NCI-H128 (cell line): ENCODE measurements at regions not wholly inside any gene's neighbourhood (a gene's known extent, or its start where the extent isn't known, plus 50 kb on each side); places are given as distances from the start of the nearest gene placed in this dataset.

Experiments
- DNase-seq: peaks from one replicate; lab custom pipeline; 2025; ENCODE audit not compliant: unreplicated experiment; lab: John Stamatoyannopoulos, UW

DNA sequence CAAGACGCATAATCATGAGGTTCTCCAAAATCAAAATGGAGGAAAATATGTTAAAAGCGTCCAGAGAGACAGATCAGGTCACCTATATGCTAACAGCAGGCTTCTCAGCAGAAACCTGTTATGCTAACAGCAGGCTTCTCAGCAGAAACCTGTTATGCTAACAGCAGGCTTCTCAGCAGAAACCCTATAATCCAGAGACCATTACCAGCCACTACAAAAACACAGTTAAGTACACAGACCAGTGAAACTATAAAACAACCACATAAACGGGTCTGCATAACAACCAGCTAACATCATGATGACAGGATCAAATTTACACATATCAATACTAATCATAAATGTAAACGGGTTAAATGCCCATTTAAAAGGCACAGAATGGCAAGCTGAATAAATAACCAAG lies 1548.4 kb upstream of the TMEFF2 start:
- no peak for DNase-seq

DNA sequence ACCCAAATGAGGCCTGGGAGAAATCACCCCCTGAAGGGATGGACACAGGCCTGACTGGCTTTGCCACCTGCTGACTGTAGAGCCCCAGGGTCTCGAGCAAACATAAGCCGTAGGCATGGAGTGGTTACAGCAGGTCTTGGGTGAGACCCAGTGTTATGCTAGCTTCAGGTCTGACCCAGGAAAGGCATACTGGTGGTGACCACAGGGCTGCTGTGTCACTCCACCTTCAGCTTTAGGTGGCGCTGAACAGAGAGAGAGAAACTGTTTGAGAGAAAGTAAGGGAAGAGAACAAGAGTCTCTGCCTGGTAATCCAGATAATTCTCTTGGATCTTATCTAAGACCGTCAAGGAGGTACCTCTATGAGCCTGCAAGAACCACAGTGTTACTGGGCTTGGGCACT lies 1544.2 kb upstream of the TMEFF2 start:
- DNase-seq, result no peak

DNA sequence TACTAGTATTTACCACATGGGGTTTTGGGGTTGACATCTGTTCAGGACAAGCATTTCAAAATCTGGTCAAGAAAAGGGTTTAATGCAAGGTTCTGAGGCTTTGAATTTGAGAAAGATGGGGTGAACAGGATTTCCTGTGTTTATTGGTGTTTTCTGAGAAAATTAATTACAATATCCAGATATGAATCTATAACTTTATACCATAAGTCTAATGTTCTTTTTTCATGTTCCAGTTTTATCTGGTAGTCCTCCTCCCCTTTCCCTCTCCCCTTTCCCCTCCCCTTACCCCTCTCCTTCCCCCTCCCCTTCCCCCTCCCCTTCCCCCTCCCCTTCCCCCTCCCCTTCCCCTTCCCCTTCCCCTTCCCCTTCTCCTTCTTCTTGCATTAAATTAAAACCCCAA lies 1518.2 kb upstream of the TMEFF2 start:
- DNase-seq, result no peak

DNA sequence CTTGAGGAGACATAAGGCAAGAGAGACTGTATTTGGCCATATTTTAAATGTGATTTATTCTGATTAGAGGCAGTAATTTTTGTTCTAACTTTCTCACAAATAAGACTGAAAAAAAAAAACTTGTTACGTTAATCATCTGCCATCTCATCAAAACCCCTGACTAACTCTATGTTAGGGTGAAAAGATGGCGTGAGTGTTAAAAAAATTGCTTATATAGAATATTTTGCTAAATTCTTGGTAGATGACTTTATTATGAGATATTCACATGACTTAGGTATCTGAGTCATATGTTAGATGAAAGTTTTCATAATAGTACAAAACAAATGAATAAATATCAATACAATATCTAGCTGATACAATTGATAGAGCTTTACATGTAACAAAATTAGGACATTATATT lies 1508.7 kb upstream of the TMEFF2 start:
- DNase-seq, result no peak

DNA sequence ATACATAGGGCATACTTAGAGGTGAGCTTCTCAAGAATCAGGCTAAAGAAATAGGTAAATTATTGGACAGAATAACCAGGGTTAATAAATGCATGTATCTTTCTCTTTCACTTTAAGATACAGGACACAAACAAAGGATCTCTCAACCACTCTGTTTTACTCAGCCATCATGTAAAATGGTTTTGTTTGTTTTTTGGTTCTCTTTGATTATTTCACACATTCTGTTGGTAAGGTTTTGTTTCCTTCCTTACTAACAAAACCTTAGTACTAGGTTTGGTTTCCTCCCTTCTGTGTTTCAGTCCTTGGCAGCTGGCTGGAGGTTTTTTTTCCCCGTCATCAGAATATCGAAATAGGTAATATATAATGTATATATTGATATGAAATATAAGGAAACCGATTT lies 1506.8 kb upstream of the TMEFF2 start:
- no peak for DNase-seq

DNA sequence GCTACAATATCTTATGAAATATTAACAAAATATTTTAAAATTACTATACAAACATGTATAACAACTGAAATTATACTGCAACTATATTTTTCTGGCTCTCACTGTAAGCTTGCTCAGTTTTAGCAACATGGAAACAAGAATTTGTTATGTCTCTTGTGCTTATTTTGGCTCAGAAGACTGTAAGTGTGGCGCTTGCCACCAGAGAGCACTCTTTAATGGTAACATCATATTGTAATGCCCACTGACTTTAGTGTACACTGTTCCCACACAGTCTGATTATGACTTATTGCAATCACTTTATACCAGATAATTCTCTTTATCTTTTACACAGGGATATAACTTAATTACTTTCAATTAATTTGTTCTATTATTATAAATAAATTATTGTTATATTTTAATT lies 1500.6 kb upstream of the TMEFF2 start:
- no peak for DNase-seq

DNA sequence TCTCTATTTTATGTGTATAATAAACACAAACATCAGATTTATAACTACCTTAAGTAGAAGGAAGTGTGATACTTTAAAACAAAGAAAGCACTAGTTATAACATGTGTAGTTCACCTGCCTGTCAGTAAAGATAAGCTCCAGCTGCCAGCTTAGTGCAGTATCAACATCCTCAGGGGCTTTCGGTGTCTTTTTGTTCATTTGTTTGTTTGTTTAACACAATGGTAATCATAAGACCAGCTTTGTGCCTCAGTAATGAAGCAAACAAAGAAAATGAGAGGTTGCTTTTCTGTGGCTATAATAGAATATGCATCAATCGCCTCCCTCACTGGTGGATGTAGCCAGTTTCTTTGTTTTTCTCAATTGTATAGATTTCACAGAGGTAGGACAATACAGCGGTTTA lies 1499.0 kb upstream of the TMEFF2 start:
- no peak for DNase-seq

DNA sequence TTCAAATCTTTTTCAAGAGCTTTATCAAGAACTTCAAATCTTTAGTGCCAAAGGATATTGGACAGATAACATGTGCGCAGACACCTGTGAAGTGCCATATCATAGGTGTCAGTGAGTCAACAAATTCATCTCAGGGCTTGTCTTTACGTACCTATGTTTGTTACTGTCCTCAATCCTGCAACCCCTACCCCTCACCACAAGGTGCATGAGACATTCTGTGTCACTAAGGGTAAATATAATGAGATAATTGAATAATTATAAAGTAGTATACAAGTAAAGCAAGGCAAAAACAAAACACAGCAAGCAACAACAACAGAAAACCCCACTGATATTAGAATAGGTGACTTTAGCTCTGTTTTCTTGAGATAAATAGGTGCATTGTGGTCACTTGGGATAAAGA lies 1495.8 kb upstream of the TMEFF2 start:
- DNase-seq, result no peak

DNA sequence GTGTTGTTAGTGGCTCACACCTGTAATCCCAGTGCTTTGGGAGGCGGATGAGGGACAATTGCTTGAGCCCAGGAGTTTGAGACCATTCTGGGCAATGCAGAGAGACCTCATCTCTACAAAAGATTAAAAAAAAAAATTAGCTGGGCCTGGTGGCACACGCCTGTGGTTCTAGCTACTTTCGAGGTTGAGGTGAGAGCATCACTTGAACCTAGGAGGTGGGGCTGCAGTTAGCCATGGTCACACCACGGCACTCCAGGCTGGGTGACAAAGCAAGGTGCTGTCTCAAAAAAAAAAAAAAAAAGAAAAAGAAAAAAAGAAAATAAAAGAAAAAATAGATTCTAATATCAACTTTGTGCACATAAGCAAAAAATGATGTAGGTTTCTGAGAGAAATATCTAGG lies 1492.5 kb upstream of the TMEFF2 start:
- DNase-seq, result no peak

DNA sequence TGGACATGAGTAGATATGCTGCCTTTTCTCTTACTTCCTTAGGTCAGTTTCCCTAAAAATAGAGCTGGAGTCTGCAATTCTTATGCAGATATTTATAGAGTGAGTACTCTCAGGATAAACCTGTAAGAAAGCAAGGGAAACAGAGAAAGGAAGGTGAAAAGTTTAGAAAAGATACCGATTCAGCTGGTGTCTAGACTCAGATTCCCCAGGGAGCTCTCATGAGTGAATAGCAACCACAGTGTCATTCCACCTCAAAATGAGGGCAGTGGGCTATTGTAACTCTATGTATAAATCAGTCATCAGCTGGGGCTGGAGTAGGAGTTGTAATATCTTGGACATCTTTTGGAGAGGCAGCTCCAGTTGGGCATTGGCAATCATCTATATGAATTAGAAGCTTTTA lies 1485.1 kb upstream of the TMEFF2 start:
- DNase-seq, result no peak

DNA sequence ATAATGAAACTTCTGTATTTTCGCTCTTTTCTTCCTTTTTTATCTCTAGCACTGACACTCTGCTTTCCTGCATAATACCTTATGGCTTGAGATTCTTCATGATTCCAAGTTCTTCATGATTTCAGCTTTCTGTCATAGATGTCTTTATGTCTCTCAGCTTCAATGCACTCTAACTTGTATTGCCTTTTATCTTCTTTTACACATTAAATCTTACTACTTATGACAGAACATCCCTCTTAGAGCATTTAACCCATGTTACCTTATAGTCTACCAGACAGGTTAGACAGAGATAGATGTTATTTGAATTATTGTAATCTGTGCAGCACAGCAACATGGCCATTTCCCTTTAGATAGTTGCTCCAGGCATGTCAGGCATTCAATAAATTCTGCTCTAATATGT lies 1475.7 kb upstream of the TMEFF2 start:
- DNase-seq, result no peak

DNA sequence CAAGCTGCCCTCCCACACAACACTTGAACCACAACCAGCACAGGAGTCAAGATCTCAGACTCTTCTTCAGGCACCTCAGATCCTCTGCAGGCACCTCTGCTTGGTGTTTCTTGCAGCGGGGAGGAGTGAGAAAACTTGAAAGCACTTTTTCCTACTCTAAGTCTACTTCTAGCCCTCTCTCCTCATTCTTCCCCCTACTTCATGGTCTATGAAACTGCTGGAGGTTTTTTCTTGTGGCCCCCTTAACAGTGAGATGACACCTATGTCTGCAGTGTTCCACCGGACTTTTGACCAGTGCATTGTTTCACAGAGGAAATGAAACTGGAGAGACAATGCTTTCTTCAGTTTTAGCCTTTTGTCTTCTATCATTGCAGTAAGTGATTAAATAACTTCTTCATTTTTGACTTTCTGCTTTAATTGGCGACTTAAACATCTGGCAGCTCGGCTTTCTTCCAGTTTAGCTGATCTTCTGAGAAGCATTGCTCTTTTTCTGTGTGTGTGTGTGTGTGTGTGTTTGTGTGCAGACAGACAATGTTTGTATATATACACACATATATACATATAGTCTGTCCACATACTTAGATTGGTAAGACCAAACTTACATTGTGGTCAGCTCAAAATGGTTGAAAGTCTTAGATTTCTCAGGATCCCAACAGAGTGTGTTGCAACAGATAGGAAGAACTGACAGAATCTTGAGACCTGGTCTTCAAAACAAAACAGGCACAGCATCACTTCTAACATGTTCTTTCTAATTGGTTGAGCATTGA lies 1474.0 kb upstream of the TMEFF2 start:
- no peak for DNase-seq

DNA sequence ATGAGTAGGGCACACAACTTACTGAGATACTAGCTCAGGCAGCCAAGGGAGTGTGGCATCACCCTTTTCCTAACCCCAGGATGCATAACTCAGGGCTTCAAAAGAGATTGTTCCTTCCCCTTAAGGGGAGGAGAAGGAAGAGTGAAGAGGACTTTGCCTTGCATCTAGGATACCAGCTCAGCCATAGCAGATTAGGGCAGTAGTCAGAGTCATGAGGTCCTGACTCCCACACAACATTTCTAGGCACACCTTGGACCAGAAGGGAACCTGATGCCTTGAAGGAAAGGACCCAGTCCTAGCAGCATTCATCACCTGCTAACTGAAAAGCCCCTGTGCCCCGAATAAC lies 1433.2 kb upstream of the TMEFF2 start:
- no peak for DNase-seq

DNA sequence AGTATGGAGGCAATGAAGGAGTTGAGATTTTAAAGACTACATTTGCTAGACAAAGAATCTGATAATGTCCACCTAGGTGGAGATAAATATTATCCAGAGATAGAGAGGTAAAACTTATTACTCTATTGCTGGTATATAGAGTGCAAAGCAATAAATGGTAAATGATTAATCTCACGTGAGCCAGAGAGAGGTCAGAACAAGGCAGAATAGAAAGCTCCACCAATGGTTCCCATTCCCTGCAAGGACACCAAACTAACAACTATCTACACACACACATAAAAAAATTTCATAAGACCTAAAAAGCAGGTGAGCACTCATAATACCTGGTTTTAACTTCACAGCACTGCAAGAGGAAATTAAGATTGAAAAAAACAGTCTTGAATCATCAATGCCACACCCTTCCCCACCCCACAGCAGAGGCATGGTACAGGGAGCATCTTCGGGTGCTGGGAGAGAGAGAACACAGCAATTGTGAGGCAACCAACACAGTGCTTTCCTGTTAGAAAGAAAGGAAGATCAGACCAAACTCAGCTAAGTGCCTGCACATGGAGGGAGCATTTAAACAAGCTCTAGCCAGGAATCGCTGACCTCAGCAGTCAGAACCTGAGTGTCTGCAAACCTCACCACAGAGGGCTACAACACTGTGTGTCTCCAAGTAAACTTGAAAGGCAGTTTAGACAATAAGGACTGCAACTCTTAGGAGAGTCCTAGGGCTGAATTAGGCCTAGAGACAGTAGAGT lies 1432.6 kb upstream of the TMEFF2 start:
- no peak for DNase-seq

DNA sequence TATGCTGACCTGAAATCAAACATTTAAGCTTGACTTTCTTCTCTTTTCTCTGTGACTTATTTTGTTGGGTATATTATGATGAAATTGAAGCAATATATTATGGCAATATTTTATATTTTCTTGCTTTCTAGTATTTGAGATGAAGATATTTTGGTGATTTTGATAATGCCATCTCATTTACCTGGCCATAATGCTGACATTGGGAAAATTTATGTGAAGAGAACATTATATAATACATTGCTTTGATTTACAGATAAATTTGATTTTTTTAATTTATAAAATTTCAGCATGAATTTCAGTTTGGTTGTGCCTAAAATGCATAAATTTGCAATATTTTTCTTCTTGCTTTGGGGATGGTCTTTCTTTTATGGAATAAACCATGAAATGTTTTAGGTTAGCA lies 1413.7 kb upstream of the TMEFF2 start:
- DNase-seq, result no peak

DNA sequence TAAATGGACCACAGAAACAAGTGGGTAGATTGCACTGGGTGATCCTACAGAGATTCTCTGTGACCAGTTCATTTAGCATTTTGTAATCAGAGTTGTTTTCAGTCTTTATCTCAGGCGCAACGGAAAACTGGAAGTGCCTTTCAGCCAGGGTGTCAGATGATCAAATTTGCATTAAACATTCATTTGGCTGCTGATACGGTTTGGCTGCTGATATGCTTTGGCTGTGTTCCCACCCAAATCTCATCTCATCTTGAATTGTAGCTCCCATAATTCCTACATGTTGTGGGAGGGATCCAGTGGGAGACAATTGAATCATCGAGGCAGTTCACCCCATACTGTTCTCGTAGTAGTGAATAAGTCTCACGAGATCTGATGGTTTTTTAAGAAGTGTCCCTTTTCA lies 1396.1 kb upstream of the TMEFF2 start:
- DNase-seq, result no peak

DNA sequence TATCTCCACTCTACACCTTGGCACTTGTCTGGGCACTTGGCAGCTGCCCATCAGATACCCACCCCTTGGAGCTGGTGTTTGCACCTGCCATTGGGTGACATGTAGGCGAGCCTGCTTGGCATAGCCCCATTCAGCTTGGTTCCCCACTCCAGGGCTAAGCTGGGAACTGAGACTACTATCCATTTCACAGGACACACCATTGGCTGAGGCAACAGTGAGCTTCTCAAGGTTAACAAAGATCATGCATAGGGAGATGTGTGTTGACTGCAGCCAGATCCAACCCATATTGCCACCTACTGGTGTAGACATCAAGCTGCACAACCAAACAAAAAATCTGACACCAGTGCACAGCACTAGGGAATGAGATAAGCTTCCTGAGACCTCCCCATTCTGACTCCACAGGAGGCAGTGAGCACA lies 1389.8 kb upstream of the TMEFF2 start:
- DNase-seq, result no peak

DNA sequence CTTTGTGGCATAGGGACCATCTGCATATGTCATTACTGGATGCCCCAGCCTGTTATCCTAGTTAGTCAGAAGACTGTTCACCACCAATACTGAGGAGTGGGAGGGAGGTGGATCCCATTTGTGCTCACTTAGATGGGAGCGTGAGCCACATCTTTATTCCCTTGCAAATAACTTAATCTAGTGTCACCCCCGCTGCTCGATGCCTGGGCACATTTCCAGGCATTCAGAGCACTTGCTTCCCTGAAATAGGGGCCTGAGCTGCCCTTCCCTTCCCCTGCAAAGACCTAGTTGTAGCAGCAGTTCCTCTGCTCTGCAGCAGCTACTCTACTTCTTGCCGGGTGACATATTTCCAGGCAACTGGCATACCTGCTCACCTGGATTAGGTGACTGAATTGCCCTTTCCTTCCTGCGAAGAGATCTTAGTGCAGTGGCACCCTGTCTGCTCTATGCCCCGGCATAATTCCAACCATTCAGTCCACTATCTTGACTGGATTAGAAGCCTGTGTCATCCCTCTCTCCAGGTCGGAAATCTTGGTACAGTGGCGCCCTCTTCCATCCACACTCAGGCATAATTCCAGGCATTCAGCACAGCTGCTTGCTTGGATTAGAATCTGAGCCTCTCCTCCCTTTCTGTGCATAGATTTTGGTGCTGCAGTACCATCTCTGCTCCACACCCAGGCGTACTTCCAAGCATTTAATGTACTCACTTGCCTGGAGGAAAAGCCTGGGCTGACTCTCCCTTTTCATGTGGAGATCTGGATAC lies 1389.1 kb upstream of the TMEFF2 start:
- no peak for DNase-seq

DNA sequence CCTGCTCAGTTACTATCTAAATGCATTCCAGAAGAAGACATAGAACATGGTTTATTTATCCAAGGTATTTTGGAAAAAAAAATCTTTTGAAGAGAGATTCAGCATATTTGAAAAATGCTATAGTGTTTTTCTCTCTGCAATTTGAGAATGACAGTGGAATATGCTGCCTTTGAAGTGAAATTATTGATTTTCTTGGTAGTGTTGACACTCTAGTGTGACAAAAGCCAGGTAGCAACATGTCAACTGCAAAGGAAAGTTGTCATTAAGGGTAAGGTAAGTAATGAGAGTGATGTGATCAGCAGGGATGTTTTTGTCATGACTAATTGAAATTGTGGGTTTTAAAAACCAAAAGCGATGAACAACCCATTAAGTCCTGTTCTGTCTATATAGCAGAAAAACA lies 1387.1 kb upstream of the TMEFF2 start:
- DNase-seq, result no peak

DNA sequence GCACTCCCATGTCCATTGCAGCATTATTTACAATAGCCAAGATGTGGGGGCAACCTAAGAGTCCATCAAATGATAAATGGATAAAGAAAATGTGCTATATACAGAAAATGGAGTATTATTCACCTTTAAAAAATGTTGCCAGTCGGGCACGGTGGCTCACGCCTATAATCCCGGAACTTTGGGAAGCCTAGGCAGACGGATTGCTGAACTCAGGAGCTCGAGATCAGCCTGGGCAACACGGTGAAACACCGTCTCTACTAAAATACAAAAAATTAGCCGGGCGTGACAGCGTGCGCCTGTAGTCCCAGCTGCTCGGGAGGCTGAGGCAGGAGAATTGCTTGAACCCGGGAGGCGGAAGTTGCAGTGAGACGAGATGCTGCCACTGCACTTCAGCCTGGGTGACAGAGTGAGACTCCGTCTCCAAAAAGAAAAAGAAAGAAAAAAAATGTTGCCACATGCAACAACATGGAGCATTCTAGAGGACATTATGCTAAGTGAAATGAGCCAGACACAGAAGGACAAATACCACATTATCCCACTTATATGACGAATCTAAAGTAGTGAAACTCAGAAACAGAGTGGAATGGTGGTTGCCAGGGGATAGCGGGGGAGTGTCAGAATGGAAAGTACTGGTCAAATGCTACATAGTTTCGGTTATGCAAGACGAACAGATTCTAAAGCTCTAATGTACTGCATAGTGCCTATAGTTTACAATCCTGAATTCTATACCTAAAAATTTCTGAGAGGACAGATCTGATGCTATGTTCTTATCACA lies 1385.6 kb upstream of the TMEFF2 start:
- DNase-seq, result no peak

DNA sequence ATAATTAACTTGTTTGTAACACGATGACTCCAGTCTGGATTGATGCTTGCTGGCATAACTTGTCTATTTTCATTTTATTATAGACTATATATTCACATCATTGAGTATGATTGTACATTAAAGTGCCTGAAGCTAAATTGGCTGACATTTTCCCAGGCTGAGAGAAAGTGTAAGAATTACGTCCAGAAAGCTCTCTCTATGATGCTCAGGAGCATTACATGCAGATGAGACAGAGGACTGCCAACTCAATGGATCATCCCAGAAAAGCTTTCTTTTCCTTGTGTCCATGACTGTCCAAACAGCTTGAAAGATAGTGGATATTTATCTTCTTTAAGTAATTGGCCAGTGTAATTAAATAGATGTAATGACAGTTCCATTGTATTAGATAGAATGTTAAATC lies 1372.2 kb upstream of the TMEFF2 start:
- DNase-seq, result no peak
